C4-2B (cell line): ENCODE measurements at regions not wholly inside any gene's neighbourhood (a gene's known extent, or its start where the extent isn't known, plus 50 kb on each side); places are given as distances from the start of the nearest gene placed in this dataset.

Experiments used
- ZFX ChIP-seq: fragments of 450-650 bp; IDR thresholded peaks from 2 replicates; pipeline ENCODE4 v1.6.1; 2017
- TF ChIP-seq, protein P1 (sequence below): fragments of 450-650 bp; conservative IDR thresholded peaks from 2 replicates; pipeline ENCODE4 v1.5.1; 2017; ENCODE audit warnings: mild to moderate bottlenecking

DNA sequence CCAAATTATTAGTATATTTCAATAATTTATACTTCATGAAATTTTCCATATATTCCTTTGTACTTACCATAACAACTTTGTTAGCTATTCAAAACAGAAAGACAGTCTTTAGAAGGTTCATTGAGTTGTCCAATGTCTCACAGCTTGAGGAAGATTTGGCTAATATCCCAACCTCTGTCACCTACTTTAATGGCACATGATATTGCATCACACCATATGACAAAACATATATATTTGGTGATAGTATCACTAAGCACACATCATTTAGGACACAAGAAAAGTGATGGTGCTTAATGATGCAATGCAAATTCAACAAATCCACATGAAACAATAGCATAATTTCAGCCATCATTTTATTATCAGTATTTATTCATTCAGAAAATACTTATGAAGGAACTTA is 122.0 kb upstream of the BRINP3 start:
- TF ChIP-seq, protein P1, sequence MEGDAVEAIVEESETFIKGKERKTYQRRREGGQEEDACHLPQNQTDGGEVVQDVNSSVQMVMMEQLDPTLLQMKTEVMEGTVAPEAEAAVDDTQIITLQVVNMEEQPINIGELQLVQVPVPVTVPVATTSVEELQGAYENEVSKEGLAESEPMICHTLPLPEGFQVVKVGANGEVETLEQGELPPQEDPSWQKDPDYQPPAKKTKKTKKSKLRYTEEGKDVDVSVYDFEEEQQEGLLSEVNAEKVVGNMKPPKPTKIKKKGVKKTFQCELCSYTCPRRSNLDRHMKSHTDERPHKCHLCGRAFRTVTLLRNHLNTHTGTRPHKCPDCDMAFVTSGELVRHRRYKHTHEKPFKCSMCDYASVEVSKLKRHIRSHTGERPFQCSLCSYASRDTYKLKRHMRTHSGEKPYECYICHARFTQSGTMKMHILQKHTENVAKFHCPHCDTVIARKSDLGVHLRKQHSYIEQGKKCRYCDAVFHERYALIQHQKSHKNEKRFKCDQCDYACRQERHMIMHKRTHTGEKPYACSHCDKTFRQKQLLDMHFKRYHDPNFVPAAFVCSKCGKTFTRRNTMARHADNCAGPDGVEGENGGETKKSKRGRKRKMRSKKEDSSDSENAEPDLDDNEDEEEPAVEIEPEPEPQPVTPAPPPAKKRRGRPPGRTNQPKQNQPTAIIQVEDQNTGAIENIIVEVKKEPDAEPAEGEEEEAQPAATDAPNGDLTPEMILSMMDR = no peak
- no peak for TF ChIP-seq ZFX
